GM12891 (cell line): ENCODE measurements at regions not wholly inside any gene's neighbourhood (a gene's known extent, or its start where the extent isn't known, plus 50 kb on each side); places are given as distances from the start of the nearest gene placed in this dataset.

ENCODE experiments used
- PAX5 ChIP-seq: IDR thresholded peaks from 2 replicates; pipeline ENCODE4 v1.6.1; 2011; ENCODE audit warnings: low read length, moderate library complexity, mild to moderate bottlenecking; ENCODE audit not compliant: insufficient read depth, severe bottlenecking
- POLR2A ChIP-seq: IDR thresholded peaks from 2 replicates; pipeline ENCODE4 v1.6.1; 2011; ENCODE audit warnings: low read depth, low read length, control low read depth
- POLR2AphosphoS5 ChIP-seq: IDR thresholded peaks from 2 replicates; pipeline ENCODE4 v1.6.1; 2011; ENCODE audit warnings: low read depth, low read length, control low read depth
- POU2F2 ChIP-seq: IDR thresholded peaks from 2 replicates; pipeline ENCODE4 v1.6.1; 2011; ENCODE audit warnings: low read depth, mild to moderate bottlenecking, control low read depth, low read length, moderate library complexity
- SPI1 ChIP-seq: IDR thresholded peaks from 2 replicates; pipeline ENCODE4 v1.6.1; 2011; ENCODE audit warnings: low read depth, low read length, control low read depth
- TAF1 ChIP-seq: IDR thresholded peaks from 2 replicates; pipeline ENCODE4 v1.6.1; 2011; ENCODE audit warnings: low read depth, low read length, control low read depth

GRCh38 chr9:117473293-117473692 lies 58.4 kb upstream of the ASTN2 start:
- no peak for TF ChIP-seq POLR2A
- TF ChIP-seq POLR2AphosphoS5: no peak
- no peak for TF ChIP-seq POU2F2
- TF ChIP-seq TAF1: no peak
- TF ChIP-seq SPI1: no peak
- no peak for TF ChIP-seq PAX5
